Neural progenitor cell (in vitro differentiated cells): ENCODE measurements at regions not wholly inside any gene's neighbourhood (a gene's known extent, or its start where the extent isn't known, plus 50 kb on each side); places are given as distances from the start of the nearest gene placed in this dataset.
A peak's percentile ranks its signal among the peaks of the same experiment; 100 is the strongest.

Experiments
- DNase-seq: peaks from one replicate; pipeline ENCODE4 v3.0.0-alpha.2; 2016; ENCODE audit warnings: low spot score
- H2AFZ ChIP-seq: fragments of 200-600 bp; sonication (generic); replicated peaks from 2 replicates; pipeline ENCODE4 v1.6.1; 2016; ENCODE audit warnings: antibody characterized with exemption
- H3F3A ChIP-seq: fragments of 200-600 bp; sonication (generic); 2 replicates; pipeline ENCODE4 v1.6.1; 2016; ENCODE audit warnings: antibody characterized with exemption, low read depth
- H3K27ac ChIP-seq: fragments of 200-600 bp; sonication (generic); 2 replicates; pipeline ENCODE4 v1.5.1; 2016; ENCODE audit warnings: mild to moderate bottlenecking
- H3K27me3 ChIP-seq: fragments of 200-600 bp; sonication (generic); 2 replicates; pipeline ENCODE4 v1.6.1; 2016; ENCODE audit warnings: mild to moderate bottlenecking, moderate library complexity
- H3K36me3 ChIP-seq: fragments of 200-600 bp; sonication (generic); 2 replicates; pipeline ENCODE4 v1.5.1; 2016
- H3K4me1 ChIP-seq: fragments of 200-600 bp; sonication (generic); 2 replicates; pipeline ENCODE4 v1.6.1; 2016; ENCODE audit warnings: mixed run types
- H3K4me2 ChIP-seq: fragments of 200-600 bp; sonication (generic); 2 replicates; pipeline ENCODE4 v1.6.1; 2016
- H3K4me3 ChIP-seq: fragments of 200-600 bp; sonication (generic); 2 replicates; pipeline ENCODE4 v1.5.1; 2016
- H3K79me2 ChIP-seq: fragments of 200-600 bp; sonication (generic); 2 replicates; pipeline ENCODE4 v1.6.1; 2016; ENCODE audit warnings: low read depth
- H3K9ac ChIP-seq: fragments of 200-600 bp; sonication (generic); 2 replicates; pipeline ENCODE4 v1.6.1; 2016
- H3K9me3 ChIP-seq: fragments of 200-600 bp; sonication (generic); 2 replicates; pipeline ENCODE4 v1.5.1; 2016; ENCODE audit warnings: low read depth
- H4K20me1 ChIP-seq: fragments of 200-600 bp; sonication (generic); 2 replicates; pipeline ENCODE4 v1.6.1; 2016; ENCODE audit warnings: low read depth
- H3K27ac Mint-ChIP-seq: 3 replicates; pipeline ENCODE4 v1.8.0; 2021; ENCODE audit warnings: mixed read lengths
- H3K27me3 Mint-ChIP-seq: 2 replicates; pipeline ENCODE4 v1.8.0; 2022; ENCODE audit warnings: low read depth, mild to moderate bottlenecking, inconsistent platforms, moderate library complexity, mixed read lengths; ENCODE audit not compliant: insufficient read depth
- H3K36me3 Mint-ChIP-seq: 3 replicates; pipeline ENCODE4 v1.8.0; 2021; ENCODE audit warnings: mixed read lengths
- H3K4me1 Mint-ChIP-seq: 3 replicates; pipeline ENCODE4 v1.8.0; 2021; ENCODE audit warnings: mixed read lengths
- H3K4me3 Mint-ChIP-seq: 3 replicates; pipeline ENCODE4 v1.8.0; 2021; ENCODE audit warnings: mild to moderate bottlenecking, moderate library complexity, mixed read lengths
- H3K9me3 Mint-ChIP-seq: 3 replicates; pipeline ENCODE4 v1.8.0; 2020; ENCODE audit warnings: mixed read lengths
- EZH2 ChIP-seq: fragments of 200-600 bp; sonication (generic); IDR thresholded peaks from 2 replicates; pipeline ENCODE4 v1.6.1; 2017; ENCODE audit warnings: antibody characterized with exemption, mild to moderate bottlenecking, moderate library complexity
- EZH2phosphoT487 ChIP-seq: fragments of 200-600 bp; sonication (generic); IDR thresholded peaks from 2 replicates; pipeline ENCODE4 v1.6.1; 2017; ENCODE audit warnings: antibody characterized with exemption
- TF ChIP-seq, protein P1 (sequence below): fragments of 200-600 bp; sonication (generic); IDR thresholded peaks from 2 replicates; pipeline ENCODE4 v1.5.1; 2017; ENCODE audit warnings: antibody characterized with exemption, mild to moderate bottlenecking

DNA sequence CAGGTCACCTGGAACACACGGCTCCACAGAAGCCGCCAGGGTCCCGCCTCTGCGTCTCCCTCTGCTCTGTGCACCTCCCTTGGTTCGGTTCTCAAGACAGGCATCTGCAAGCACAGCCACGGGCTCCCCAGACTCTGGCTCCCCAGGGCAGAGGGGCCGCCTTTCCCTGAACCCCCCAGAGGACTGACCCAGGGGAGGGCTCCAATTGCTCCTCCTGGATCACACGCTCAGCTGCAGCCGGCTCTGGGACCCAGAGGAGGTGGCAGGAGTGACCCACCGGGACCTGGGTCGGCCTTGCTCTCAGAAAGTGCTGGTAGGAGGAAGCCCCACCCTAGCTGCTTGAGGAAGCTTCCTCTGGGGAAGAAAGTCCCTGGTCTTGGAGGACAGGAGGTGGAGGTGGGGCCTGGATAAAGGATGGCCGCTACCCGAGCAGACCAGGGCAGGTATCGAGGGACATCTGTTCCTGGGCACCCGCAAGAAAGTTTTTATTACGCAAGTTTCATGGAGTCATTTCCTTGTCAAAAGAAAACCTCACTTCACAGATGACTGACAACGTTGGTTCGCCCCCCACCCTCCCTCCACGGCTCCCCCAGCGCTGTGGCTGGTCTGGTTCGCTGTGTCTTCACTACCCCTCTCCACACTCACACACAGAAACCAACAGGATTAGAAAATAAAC lies 103.9 kb upstream of the AFDN start:
- Mint-ChIP-seq H3K27me3 (peaks cover 4% of the 10 kb centered on the region), H3K36me3 (no peaks in the 10 kb centered on the region), H3K4me1 (peaks cover 5% of the 10 kb centered on the region), H3K9me3 (peaks cover 22% of the 10 kb centered on the region), H3K27ac (no peak overlapping the region), H3K4me3 (no peak overlapping the region)
- H3K36me3 ChIP-seq = no peaks in the 10 kb centered on the region
- DNase-seq = no peak
- H3K4me1 ChIP-seq = peaks cover 3% of the 10 kb centered on the region
- TF ChIP-seq, protein P1, sequence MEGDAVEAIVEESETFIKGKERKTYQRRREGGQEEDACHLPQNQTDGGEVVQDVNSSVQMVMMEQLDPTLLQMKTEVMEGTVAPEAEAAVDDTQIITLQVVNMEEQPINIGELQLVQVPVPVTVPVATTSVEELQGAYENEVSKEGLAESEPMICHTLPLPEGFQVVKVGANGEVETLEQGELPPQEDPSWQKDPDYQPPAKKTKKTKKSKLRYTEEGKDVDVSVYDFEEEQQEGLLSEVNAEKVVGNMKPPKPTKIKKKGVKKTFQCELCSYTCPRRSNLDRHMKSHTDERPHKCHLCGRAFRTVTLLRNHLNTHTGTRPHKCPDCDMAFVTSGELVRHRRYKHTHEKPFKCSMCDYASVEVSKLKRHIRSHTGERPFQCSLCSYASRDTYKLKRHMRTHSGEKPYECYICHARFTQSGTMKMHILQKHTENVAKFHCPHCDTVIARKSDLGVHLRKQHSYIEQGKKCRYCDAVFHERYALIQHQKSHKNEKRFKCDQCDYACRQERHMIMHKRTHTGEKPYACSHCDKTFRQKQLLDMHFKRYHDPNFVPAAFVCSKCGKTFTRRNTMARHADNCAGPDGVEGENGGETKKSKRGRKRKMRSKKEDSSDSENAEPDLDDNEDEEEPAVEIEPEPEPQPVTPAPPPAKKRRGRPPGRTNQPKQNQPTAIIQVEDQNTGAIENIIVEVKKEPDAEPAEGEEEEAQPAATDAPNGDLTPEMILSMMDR = no peak
- TF ChIP-seq EZH2 = no peak
- no peak for TF ChIP-seq EZH2phosphoT487
- H3K9me3 ChIP-seq = no peaks in the 10 kb centered on the region
- H3F3A ChIP-seq = no peaks in the 10 kb centered on the region
- H2AFZ ChIP-seq = no peak overlapping the region
- no peak overlapping the region for H3K27ac ChIP-seq
- H3K27me3 ChIP-seq = no peaks in the 10 kb centered on the region
- no peak overlapping the region for H3K4me2 ChIP-seq
- H3K9ac ChIP-seq = no peak overlapping the region
- H3K79me2 ChIP-seq = no peaks in the 10 kb centered on the region
- no peaks in the 10 kb centered on the region for H4K20me1 ChIP-seq
- no peak overlapping the region for H3K4me3 ChIP-seq

DNA sequence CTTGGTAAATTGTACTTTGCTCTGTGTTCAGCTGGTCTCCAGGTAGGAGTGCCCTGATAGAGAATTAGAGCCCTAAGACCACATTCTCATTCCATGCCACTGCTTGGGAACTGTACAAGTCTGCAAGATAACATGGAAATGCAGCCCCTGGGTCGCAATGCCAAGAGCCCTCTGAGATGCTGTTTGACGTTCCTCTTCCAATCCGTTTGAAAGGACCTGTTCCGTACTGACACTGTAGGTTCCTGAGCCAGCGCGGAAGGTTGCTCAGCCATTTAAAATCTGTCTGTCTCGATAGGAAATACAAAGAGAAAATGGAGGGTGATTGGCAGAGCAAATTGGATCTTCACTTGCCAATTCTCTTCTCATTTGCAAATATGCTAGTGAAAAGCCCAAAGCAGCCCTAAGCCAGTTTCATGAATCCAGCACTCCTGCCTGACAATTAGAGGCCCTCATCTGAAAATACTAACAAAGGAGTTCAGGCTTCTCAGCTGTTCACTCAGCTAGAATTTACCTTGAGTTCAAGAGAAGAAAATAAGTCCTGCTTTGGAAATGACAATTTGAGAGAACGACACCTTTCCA lies 100.6 kb upstream of the AFDN start:
- H3K4me3 ChIP-seq = no peak overlapping the region
- peaks cover 3% of the 10 kb centered on the region for H3K4me1 ChIP-seq
- H3K79me2 ChIP-seq = no peaks in the 10 kb centered on the region
- H3K4me2 ChIP-seq = no peak overlapping the region
- Mint-ChIP-seq H3K27ac (no peak overlapping the region), H3K9me3 (peaks cover 20% of the 10 kb centered on the region), H3K36me3 (no peaks in the 10 kb centered on the region), H3K27me3 (no peaks in the 10 kb centered on the region), H3K4me3 (no peak overlapping the region), H3K4me1 (peaks cover 2% of the 10 kb centered on the region)
- H2AFZ ChIP-seq = peak overlapping the region; percentile 38
- H3F3A ChIP-seq = no peaks in the 10 kb centered on the region
- no peak for TF ChIP-seq EZH2
- TF ChIP-seq, protein P1 = no peak
- no peak for TF ChIP-seq EZH2phosphoT487
- no peak for DNase-seq
- H3K9me3 ChIP-seq = no peaks in the 10 kb centered on the region
- no peaks in the 10 kb centered on the region for H3K36me3 ChIP-seq
- H4K20me1 ChIP-seq = no peaks in the 10 kb centered on the region
- no peak overlapping the region for H3K27ac ChIP-seq
- H3K27me3 ChIP-seq = no peaks in the 10 kb centered on the region
- no peak overlapping the region for H3K9ac ChIP-seq

DNA sequence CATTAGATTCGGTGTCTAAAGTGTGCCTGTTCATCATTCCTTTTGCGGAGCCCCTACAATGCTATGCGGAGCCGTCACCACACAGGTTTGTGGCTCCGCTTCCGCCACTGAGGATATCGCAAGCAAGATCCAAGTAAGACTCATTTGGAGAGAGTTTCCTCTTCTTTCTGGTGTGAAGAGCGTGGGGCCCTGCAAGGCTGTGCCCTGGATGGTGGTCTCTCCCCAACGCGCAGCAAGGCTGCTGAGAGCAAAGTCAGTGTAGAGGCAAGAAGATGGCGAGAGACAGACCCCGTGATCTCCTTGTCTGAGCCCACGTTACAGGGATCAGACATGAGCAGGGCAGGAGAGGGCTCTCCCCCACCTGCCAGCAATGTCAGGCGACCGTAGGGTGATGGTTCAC lies 96.3 kb upstream of the AFDN start:
- H3K79me2 ChIP-seq = no peaks in the 10 kb centered on the region
- TF ChIP-seq EZH2 (no peak), EZH2phosphoT487 (no peak)
- TF ChIP-seq, protein P1 = no peak
- no peak overlapping the region for H3K27ac Mint-ChIP-seq
- H3K27me3 Mint-ChIP-seq = peaks cover 11% of the 10 kb centered on the region
- no peaks in the 10 kb centered on the region for H3K36me3 Mint-ChIP-seq
- H2AFZ ChIP-seq = no peak overlapping the region
- no peaks in the 10 kb centered on the region for H3K27me3 ChIP-seq
- H3K27ac ChIP-seq = no peak overlapping the region
- peaks cover 13% of the 10 kb centered on the region for H3K4me1 Mint-ChIP-seq
- H3F3A ChIP-seq = no peaks in the 10 kb centered on the region
- no peak overlapping the region for H3K4me3 ChIP-seq
- H3K9me3 Mint-ChIP-seq = peaks cover 8% of the 10 kb centered on the region
- no peaks in the 10 kb centered on the region for H3K36me3 ChIP-seq
- H4K20me1 ChIP-seq = no peaks in the 10 kb centered on the region
- no peak for DNase-seq
- H3K9ac ChIP-seq = no peak overlapping the region
- no peak overlapping the region for H3K4me3 Mint-ChIP-seq
- peaks cover 3% of the 10 kb centered on the region for H3K4me1 ChIP-seq
- no peak overlapping the region for H3K4me2 ChIP-seq
- no peaks in the 10 kb centered on the region for H3K9me3 ChIP-seq
